K562 (cell line): ENCODE measurements at regions not wholly inside any gene's neighbourhood (a gene's known extent, or its start where the extent isn't known, plus 50 kb on each side); places are given as distances from the start of the nearest gene placed in this dataset.

Experiments
- CBFB ChIP-seq: sonication (generic); formaldehyde crosslinking; IDR thresholded peaks from 2 replicates; pipeline ENCODE4 v1.4.0; 2020; ENCODE audit warnings: mild to moderate bottlenecking, missing genetic modification reagents
- GATA2 ChIP-seq: sonication (generic); formaldehyde crosslinking; IDR thresholded peaks from 2 replicates; pipeline ENCODE4 v1.4.0; 2020; ENCODE audit warnings: mild to moderate bottlenecking, missing genetic modification reagents
- NCOR1 ChIP-seq: fragments of 450-650 bp; IDR thresholded peaks from 2 replicates; pipeline ENCODE4 v1.6.1; 2016; ENCODE audit warnings: mild to moderate bottlenecking, moderate library complexity
- NEUROD1 ChIP-seq: fragments of 150-350 bp; IDR thresholded peaks from 2 replicates; pipeline ENCODE4 v1.6.1; 2014; ENCODE audit warnings: borderline replicate concordance, low read length, low read depth; ENCODE audit not compliant: partially characterized antibody
- NRF1 ChIP-seq, 2 experiments: fragments of 450-650 bp; IDR thresholded peaks in 1 of 2; conservative IDR thresholded peaks in 1 of 2; 2 replicates each; pipeline ENCODE4 v1.6.1; 2014; ENCODE audit warnings: mild to moderate bottlenecking in 2 of 2
- PATZ1 ChIP-seq: fragments of 250-450 bp; sonication (Bioruptor Pico); IDR thresholded peaks from 2 replicates; pipeline ENCODE4 v1.5.0; 2020; ENCODE audit warnings: mild to moderate bottlenecking, borderline replicate concordance
- PKNOX1 ChIP-seq: fragments of 450-650 bp; IDR thresholded peaks from 2 replicates; pipeline ENCODE4 v1.6.1; 2016
- RHOXF2B ChIP-seq: fragments of 250-450 bp; sonication (Bioruptor Pico); conservative IDR thresholded peaks from 2 replicates; pipeline ENCODE4 v1.5.1; 2021
- ZNF311 ChIP-seq: fragments of 250-450 bp; sonication (Bioruptor Pico); IDR thresholded peaks from 2 replicates; pipeline ENCODE4 v1.4.0; 2020; ENCODE audit warnings: mild to moderate bottlenecking, moderate library complexity

GRCh38 chr10:111357859-111358258 is 281.0 kb downstream of the ADRA2A start (continued):
- TF ChIP-seq PKNOX1 (no peak), NRF1 (conservative IDR thresholded peaks at IDR 0.05 in 1 of 2, IDR thresholded peaks at IDR 0.05 in 1 of 2) (no peak), GATA2 (CRISPR knock-in tag) (no peak), NEUROD1 (no peak), RHOXF2B (CRISPR knock-in tag) (no peak), NCOR1 (no peak), ZNF311 (CRISPR knock-in tag) (no peak), PATZ1 (no peak), CBFB (no peak)
